Mesodermal cell (in vitro differentiated cells): ENCODE measurements at regions not wholly inside any gene's neighbourhood (a gene's known extent, or its start where the extent isn't known, plus 50 kb on each side); places are given as distances from the start of the nearest gene placed in this dataset.

ENCODE experiments used
- H3K27ac ChIP-seq: 2 replicates; pipeline ENCODE4 v1.7.0; 2013; ENCODE audit warnings: mild to moderate bottlenecking, low read depth, low read length, moderate library complexity; ENCODE audit not compliant: severe bottlenecking
- H3K36me3 ChIP-seq: 2 replicates; pipeline ENCODE4 v1.7.1; 2013; ENCODE audit warnings: mild to moderate bottlenecking, low read length, moderate library complexity; ENCODE audit not compliant: control insufficient read depth, insufficient read depth
- H3K4me1 ChIP-seq: one replicate; pipeline ENCODE4 v1.7.1; 2013; ENCODE audit warnings: mild to moderate bottlenecking, low read length; ENCODE audit not compliant: insufficient read depth, control insufficient read depth, poor library complexity, severe bottlenecking
- H3K4me3 ChIP-seq: 2 replicates; pipeline ENCODE4 v1.7.0; 2013; ENCODE audit warnings: low read length, control low read depth, mild to moderate bottlenecking; ENCODE audit not compliant: insufficient read depth, poor library complexity, severe bottlenecking; ENCODE audit errors: extremely low read depth
- H3K9me3 ChIP-seq: 2 replicates; pipeline ENCODE4 v1.7.1; 2013; ENCODE audit warnings: mild to moderate bottlenecking, low read length, moderate library complexity; ENCODE audit not compliant: control insufficient read depth
- WGBS, 2 experiments: methylation state at CpG; one replicate each; pipeline ENCODE4 v1.1.5; 2013; ENCODE audit warnings: missing lambda C conversion rate in 2 of 2; ENCODE audit not compliant: insufficient coverage in 2 of 2; 5-methylcytosine and 5-hydroxymethylcytosine counted together

DNA sequence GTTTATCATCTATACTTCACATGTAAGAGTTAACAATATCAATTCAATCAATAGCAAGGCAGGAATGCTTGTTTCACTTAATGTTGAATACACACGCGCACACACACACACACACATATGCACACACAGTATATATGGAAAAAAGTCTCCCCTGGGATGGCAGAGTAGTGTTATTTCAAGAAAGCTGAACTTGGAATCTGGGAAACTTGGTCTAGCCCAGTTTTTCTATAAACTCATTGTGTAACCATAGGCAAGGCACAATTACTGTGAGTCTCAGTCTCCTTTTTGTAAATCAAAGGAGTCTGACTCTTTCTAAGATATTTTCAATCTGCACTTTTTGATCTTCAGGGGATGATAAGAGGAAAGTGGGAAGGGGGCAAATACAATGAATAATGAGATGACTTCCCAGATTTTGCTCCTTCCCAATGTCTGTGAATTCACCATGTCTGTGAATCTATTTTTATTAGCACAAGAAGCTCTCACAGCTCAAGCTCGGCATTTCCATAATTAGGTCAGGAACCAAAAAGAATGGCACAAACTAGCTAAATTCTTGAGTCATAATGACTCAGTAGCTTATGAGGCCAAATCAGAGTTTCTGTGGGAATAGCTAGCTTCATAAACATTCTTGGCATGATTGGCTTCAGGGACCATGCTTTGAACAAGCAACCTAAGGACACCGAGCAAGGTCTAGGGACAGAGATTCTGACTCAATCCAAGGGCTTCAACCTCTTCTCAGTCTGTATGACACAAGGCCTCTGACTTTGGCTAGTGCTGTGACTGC is 227.4 kb upstream of the DCBLD2 start:
- H3K27ac ChIP-seq, result peak overlapping the region; percentile 68
- WGBS, 2 experiments, result 82 to 95% methylated on average over 1 to 2 of the region's 4 CpGs
- H3K4me1 ChIP-seq, result peaks cover 8% of the 10 kb centered on the region
- H3K9me3 ChIP-seq, result no peaks in the 10 kb centered on the region
- no peaks in the 10 kb centered on the region for H3K36me3 ChIP-seq
- H3K4me3 ChIP-seq, result no peak overlapping the region

DNA sequence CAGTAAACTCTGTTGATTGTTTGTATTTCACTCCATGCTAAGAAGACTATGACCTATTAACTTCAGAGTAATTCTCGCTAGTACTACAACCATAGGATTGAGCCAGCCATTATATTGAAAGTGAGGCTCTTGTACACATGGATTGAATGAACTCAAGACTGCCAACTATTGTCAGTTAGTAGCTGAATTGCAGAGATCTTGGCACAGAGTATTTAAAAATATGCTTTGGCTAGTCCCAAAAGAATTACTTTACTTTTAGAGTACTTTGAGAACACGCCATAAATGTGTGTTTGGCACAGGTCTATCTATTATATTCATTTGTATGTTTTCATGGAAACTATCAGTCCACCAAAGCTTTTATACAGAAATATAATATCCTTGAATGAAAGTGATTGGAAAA is 226.7 kb upstream of the DCBLD2 start:
- H3K9me3 ChIP-seq, result no peaks in the 10 kb centered on the region
- peaks cover 8% of the 10 kb centered on the region for H3K4me1 ChIP-seq
- no peak overlapping the region for H3K27ac ChIP-seq
- H3K36me3 ChIP-seq, result no peaks in the 10 kb centered on the region
- WGBS, 2 experiments, result 100% methylated on average over 1 of the region's 2 CpGs
- H3K4me3 ChIP-seq, result no peak overlapping the region

DNA sequence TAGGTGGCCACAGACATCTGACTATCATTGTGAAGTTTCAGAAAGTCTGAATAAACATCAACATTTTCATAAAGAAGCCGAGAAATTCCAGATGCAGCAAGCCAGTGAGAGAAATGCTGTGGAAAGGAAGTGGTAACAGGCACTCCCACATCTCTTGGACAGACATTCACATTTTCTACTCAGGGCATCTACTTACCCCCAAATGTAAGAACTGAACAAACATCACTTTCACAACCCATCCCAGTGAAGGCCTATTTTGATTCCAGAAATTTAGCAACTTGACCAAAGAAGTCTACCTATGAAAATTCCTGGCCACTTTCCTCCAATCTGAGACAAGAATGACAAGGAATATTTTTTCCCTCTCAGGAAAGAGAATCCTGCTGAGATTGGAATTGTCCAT is 224.8 kb upstream of the DCBLD2 start:
- Histone ChIP-seq H3K4me1 (peaks cover 5% of the 10 kb centered on the region), H3K9me3 (no peaks in the 10 kb centered on the region), H3K27ac (no peak overlapping the region), H3K4me3 (no peak overlapping the region), H3K36me3 (no peaks in the 10 kb centered on the region)
- WGBS, 2 experiments, result no CpG with 5 or more reads among the region's 1 CpG

DNA sequence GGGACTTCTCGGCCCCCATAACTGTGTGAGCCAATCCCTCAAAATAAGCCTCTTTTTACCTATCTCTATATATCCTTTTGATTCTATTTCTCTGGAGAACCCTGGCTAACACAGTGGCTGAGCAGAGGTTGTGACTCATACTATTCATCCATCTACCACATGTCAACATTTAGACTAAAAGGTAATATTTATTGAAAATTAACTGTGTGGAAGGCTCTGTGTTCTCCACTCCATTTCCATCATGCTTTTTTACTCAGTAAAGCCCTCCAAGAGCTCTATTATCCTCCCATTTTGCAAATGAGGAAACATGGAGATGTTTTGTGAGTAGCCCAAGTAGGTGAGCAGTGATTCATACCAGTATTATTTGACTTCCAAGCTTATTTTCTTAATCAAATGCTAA is 217.9 kb upstream of the DCBLD2 start:
- H3K36me3 ChIP-seq, result no peaks in the 10 kb centered on the region
- H3K4me3 ChIP-seq, result no peak overlapping the region
- no peaks in the 10 kb centered on the region for H3K4me1 ChIP-seq
- WGBS, 2 experiments, result 75 to 100% methylated on average over 1 of the region's 1 CpG
- H3K9me3 ChIP-seq, result no peaks in the 10 kb centered on the region
- H3K27ac ChIP-seq, result no peak overlapping the region

DNA sequence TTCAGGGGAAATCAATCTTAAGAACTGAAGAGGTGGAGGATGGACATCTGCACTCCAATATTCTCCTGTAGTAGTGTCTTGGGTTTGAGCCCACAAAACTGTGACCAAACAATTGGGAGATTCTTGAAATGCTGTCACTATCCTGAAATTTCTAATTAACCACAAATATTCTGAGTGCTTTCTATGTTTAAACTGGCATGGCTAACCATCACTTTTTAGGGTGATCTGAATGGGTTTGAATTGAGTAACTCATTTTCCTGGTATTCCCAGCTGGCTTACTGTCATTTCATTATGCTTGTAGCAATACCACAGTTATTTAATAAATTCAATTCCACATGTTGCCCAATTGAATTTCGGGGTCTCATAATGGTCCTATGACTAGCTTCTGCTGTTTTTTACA is 216.9 kb upstream of the DCBLD2 start:
- WGBS, 2 experiments, result no CpG with 5 or more reads among the region's 1 CpG
- no peaks in the 10 kb centered on the region for H3K4me1 ChIP-seq
- no peak overlapping the region for H3K27ac ChIP-seq
- no peak overlapping the region for H3K4me3 ChIP-seq
- H3K36me3 ChIP-seq, result no peaks in the 10 kb centered on the region
- H3K9me3 ChIP-seq, result no peaks in the 10 kb centered on the region

DNA sequence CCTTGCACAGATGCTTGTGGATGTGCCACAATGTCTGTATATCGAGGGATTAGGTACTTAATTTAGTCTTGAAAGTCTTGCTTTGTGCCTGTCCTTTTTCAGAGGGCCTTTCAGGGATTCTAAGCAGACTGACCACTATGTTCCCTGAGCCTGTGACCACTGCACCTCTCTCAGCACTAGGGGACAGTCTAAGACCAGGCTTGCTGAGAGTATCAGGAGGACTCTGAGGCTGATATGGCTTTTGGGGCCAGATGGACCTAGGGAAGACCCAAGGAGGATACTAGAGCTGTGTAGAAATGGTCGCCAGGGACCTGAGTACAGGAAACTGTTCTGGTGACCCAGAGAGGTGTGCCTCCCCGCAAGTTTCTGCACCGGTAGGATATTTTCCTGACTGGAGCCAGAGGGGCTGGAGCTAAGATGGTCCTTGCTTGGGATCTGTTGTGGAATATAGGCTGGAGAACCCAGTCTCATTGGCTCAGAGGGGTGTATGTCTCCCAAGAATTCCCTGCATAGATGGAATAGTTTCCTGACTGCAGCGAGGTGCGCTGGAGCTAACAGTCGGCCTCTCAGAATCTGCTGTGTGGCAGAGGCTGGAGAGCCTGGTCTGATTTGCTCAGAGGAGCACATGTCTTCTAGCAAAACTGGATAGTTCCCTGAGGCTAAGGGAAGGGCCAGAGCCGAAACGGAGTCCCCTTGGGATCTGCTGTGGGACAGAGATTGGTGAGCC is 213.2 kb upstream of the DCBLD2 start:
- WGBS, 2 experiments, result 86 to 90% methylated on average over 9 of the region's 9 CpGs
- H3K36me3 ChIP-seq, result no peaks in the 10 kb centered on the region
- H3K4me3 ChIP-seq, result no peak overlapping the region
- no peaks in the 10 kb centered on the region for H3K4me1 ChIP-seq
- H3K27ac ChIP-seq, result no peak overlapping the region
- no peaks in the 10 kb centered on the region for H3K9me3 ChIP-seq

DNA sequence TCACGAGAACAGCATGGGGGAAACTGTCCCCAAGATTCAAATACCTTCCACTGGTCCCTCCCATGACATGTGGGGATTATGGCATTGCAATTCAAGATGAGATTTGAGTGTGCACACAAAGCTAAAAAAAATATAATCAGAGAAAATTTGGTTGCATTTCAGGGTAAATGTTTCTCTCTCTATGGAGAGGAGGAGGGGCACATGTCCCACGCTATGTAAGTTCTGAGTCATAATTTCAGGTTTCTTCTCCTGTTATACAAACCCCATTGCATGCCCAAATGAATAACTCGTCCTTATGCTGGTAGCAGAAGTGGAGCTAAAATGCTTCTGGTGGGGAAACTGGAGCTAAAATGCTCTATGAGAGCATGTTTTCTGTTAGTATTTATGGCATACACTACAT is 209.7 kb upstream of the DCBLD2 start:
- Histone ChIP-seq H3K4me3 (no peak overlapping the region), H3K4me1 (no peaks in the 10 kb centered on the region), H3K27ac (no peak overlapping the region), H3K36me3 (no peaks in the 10 kb centered on the region), H3K9me3 (no peaks in the 10 kb centered on the region)
- no CpG with 5 or more reads among the region's 3 CpGs for WGBS, 2 experiments

DNA sequence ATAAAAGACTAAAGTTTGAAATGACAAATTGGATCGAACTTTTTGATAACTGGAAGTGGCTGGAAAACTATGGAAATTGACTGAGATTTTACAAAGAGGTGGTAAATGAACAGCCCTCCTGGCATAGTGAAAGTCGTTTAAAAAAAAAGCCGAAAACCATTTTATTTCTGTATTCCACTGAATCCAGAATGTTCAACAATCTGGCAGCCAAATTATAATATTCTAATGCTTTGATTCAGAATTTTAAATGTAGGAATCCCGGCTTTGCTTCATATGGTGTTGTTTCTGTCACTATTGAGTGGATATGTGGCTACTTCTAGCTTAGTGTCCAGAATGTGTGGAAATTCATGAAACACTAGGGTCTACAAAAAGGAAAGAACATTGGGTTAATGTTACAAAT is 208.9 kb upstream of the DCBLD2 start:
- Histone ChIP-seq H3K27ac (no peak overlapping the region), H3K36me3 (no peaks in the 10 kb centered on the region), H3K4me3 (no peak overlapping the region), H3K4me1 (no peaks in the 10 kb centered on the region), H3K9me3 (no peaks in the 10 kb centered on the region)
- 73 to 89% methylated on average over 2 to 3 of the region's 4 CpGs for WGBS, 2 experiments

DNA sequence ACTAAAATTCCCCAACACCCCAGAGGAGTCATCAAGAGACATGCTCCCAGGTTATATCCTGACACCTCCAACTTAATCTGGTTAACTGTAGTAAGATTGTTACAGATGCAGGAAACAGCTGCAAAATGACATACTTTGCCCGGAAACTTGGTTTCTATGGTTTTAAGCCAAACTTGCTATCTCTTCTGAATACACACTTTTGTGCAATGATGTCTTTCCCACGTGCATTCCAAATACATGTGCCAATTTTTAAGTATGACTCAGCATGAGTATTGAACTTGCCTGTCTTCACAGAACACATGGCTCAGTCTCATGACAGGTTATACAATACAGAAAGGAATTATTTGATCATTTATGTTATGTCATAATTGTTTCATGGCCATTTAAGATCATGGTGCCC is 207.0 kb upstream of the DCBLD2 start:
- WGBS, 2 experiments, result 40 to 100% methylated on average over 1 of the region's 2 CpGs
- Histone ChIP-seq H3K27ac (no peak overlapping the region), H3K36me3 (no peaks in the 10 kb centered on the region), H3K4me3 (no peak overlapping the region), H3K9me3 (no peaks in the 10 kb centered on the region), H3K4me1 (no peaks in the 10 kb centered on the region)

DNA sequence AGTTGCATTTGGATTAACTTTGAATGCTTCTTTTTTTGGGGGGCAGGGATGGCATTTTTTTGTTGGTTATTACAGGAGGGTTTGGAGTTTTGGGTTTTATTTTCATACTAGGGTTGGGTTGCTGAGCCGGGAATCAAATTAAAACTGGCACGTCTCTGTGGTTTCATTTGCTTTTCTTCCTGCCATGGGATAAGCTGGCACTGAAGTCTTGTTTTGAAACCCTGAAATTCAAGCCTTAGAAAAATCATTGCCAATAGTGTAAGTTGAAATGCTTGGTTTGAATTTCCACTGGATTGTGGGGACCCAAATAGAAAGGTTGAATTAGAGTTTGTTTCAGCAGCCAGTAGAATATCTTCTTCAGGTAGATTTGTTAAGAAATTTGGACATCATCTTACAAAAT is 193.1 kb upstream of the DCBLD2 start:
- Histone ChIP-seq H3K36me3 (no peaks in the 10 kb centered on the region), H3K9me3 (no peaks in the 10 kb centered on the region), H3K4me1 (no peaks in the 10 kb centered on the region), H3K27ac (no peak overlapping the region), H3K4me3 (no peak overlapping the region)
- 100% methylated on average over 1 to 2 of the region's 2 CpGs for WGBS, 2 experiments

DNA sequence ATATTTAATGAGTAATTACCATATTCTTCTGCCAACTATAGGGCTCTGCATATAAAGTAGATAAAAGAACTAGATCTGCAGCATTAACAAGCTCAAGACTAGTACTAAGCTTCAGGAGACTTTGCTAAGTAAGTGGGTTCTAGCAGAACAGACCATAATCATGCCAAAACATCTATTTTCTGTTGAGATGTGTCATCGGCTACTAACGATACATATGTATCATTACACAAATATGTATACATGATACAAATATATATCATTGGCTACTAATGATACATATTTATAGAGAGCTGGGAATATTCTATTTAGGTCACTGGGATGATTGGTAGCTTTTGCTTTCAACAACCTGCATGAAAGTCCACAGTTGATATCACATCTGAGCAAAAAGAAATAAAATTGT is 185.8 kb upstream of the DCBLD2 start:
- Histone ChIP-seq H3K36me3 (no peaks in the 10 kb centered on the region), H3K9me3 (no peaks in the 10 kb centered on the region), H3K4me1 (no peaks in the 10 kb centered on the region), H3K27ac (no peak overlapping the region), H3K4me3 (no peak overlapping the region)
- no CpG with 5 or more reads among the region's 2 CpGs for whole genome bisulfite sequencing, 2 experiments
